ENCODE measurements at regions not wholly inside any gene's neighbourhood (a gene's known extent, or its start where the extent isn't known, plus 50 kb on each side); places are given as distances from the start of the nearest gene placed in this dataset.
A peak's percentile ranks its signal among the peaks of the same experiment; 100 is the strongest.

- Mint-ChIP-seq H3K27me3 (ENCODE audit: insufficient read depth) (peaks cover 14% of the 10 kb centered on the region), H3K36me3 (ENCODE audit: low read depth) (peaks cover 8% of the 10 kb centered on the region), H3K9me3 (peaks cover 35% of the 10 kb centered on the region), H3K4me1 (peaks cover 2% of the 10 kb centered on the region), H3K27ac (no peak overlapping the region), H3K4me3 (no peak overlapping the region)
- 86 to 92% methylated on average over 1 to 3 of the region's 3 CpGs for WGBS, 2 experiments (ENCODE audit: insufficient coverage in 1 of 2, insufficient read length in 1 of 2)
- peak overlapping the region; percentile 52 for H3K4me3 ChIP-seq (ENCODE audit: low read length)
- H3K9me3 ChIP-seq (ENCODE audit: control insufficient read depth, low read length): peaks cover 29% of the 10 kb centered on the region
- no peaks in the 10 kb centered on the region for H3K27me3 ChIP-seq (ENCODE audit: control insufficient read depth, insufficient read depth, low read length, poor library complexity, severe bottlenecking)
- H3K9ac ChIP-seq (ENCODE audit: extremely low read depth, low read length, poor library complexity, severe bottlenecking): no peak overlapping the region
- H3K36me3 ChIP-seq (ENCODE audit: control insufficient read depth, insufficient read depth, low read length): no peaks in the 10 kb centered on the region
- H3K27ac ChIP-seq (ENCODE audit: low read depth, low read length): no peak overlapping the region
- DNase-seq: no peak
- H3K4me1 ChIP-seq (ENCODE audit: control insufficient read depth, insufficient read depth, low read length): peaks cover 4% of the 10 kb centered on the region
- no peak for TF ChIP-seq CTCF (conservative IDR thresholded peaks at IDR 0.05)
Measured at GRCh38 chr11:79702303-79702702, 261.5 kb upstream of the TENM4 start.

GRCh38 chr11:79699246-79699645 is 258.4 kb upstream of the TENM4 start:
- Histone ChIP-seq H3K4me3 (ENCODE audit: low read length) (no peak overlapping the region), H3K27me3 (ENCODE audit: control insufficient read depth, insufficient read depth, low read length, poor library complexity, severe bottlenecking) (no peaks in the 10 kb centered on the region), H3K4me1 (ENCODE audit: control insufficient read depth, insufficient read depth, low read length) (no peaks in the 10 kb centered on the region), H3K27ac (ENCODE audit: low read depth, low read length) (no peak overlapping the region), H3K9ac (ENCODE audit: extremely low read depth, low read length, poor library complexity, severe bottlenecking) (no peak overlapping the region), H3K9me3 (ENCODE audit: control insufficient read depth, low read length) (peaks cover 25% of the 10 kb centered on the region), H3K36me3 (ENCODE audit: control insufficient read depth, insufficient read depth, low read length) (no peaks in the 10 kb centered on the region)
- H3K36me3 Mint-ChIP-seq (ENCODE audit: low read depth): peaks cover 8% of the 10 kb centered on the region
- 86 to 100% methylated on average over 1 of the region's 1 CpG for WGBS, 2 experiments (ENCODE audit: insufficient coverage in 1 of 2, insufficient read length in 1 of 2)
- DNase-seq: no peak
- H3K4me1 Mint-ChIP-seq: peaks cover 2% of the 10 kb centered on the region
- H3K27me3 Mint-ChIP-seq (ENCODE audit: insufficient read depth): peaks cover 14% of the 10 kb centered on the region
- no peak overlapping the region for H3K4me3 Mint-ChIP-seq
- peaks cover 29% of the 10 kb centered on the region for H3K9me3 Mint-ChIP-seq
- no peak overlapping the region for H3K27ac Mint-ChIP-seq
- no peak for TF ChIP-seq CTCF (conservative IDR thresholded peaks at IDR 0.05)

- peaks cover 8% of the 10 kb centered on the region for H3K36me3 Mint-ChIP-seq (ENCODE audit: low read depth)
- WGBS, 2 experiments (ENCODE audit: insufficient coverage in 1 of 2, insufficient read length in 1 of 2): 93 to 100% methylated on average over 2 of the region's 2 CpGs
- TF ChIP-seq CTCF (conservative IDR thresholded peaks at IDR 0.05): no peak
Measured at GRCh38 chr11:79697905-79698304, 257.1 kb upstream of the TENM4 start.

More at GRCh38 chr11:79697905-79698304, 257.1 kb upstream of the TENM4 start:
- Mint-ChIP-seq H3K27ac (no peak overlapping the region), H3K4me1 (no peaks in the 10 kb centered on the region), H3K27me3 (ENCODE audit: insufficient read depth) (peaks cover 14% of the 10 kb centered on the region), H3K9me3 (peaks cover 23% of the 10 kb centered on the region), H3K4me3 (no peak overlapping the region)
- Histone ChIP-seq H3K9me3 (ENCODE audit: control insufficient read depth, low read length) (peaks cover 12% of the 10 kb centered on the region), H3K27me3 (ENCODE audit: control insufficient read depth, insufficient read depth, low read length, poor library complexity, severe bottlenecking) (no peaks in the 10 kb centered on the region), H3K36me3 (ENCODE audit: control insufficient read depth, insufficient read depth, low read length) (no peaks in the 10 kb centered on the region), H3K4me1 (ENCODE audit: control insufficient read depth, insufficient read depth, low read length) (no peaks in the 10 kb centered on the region), H3K27ac (ENCODE audit: low read depth, low read length) (no peak overlapping the region), H3K4me3 (ENCODE audit: low read length) (no peak overlapping the region), H3K9ac (ENCODE audit: extremely low read depth, low read length, poor library complexity, severe bottlenecking) (no peak overlapping the region)
- no peak for DNase-seq

Measured in endodermal cell (in vitro differentiated cells).